ENCODE measurements at regions not wholly inside any gene's neighbourhood (a gene's known extent, or its start where the extent isn't known, plus 50 kb on each side); places are given as distances from the start of the nearest gene placed in this dataset.
"Not testable (repeated sequence)": the region's sequence is repeated elsewhere in the genome, so short reads cannot be mapped to it uniquely, and the experiment has no call there.

DNA sequence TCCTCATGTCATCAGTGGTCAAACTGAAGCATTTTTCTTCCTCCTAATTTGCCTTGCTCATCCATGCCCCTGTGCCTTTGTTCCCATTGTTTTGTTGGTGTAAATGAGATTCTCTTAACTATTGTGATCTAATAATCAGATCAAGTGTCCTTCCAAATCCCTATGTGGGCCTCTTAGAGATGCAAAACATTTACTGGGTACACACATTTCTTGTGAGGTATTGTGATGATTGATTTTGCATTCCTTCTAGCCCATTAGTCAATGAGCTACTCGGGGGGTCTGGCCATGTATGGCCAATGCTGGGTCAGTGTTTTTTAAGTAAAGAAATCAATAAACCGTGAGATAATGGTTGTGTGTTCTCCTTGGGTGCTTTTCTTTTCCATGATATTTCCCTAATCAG, 580.4 kb downstream of the VGLL3 start:
- intact Hi-C loops (cut with DNase I, micrococcal nuclease) = no loop called here
- no peaks in the 10 kb centered on the region for H3K4me1 ChIP-seq (ENCODE audit: insufficient read depth, low read length)
- no peak overlapping the region for H3K27ac ChIP-seq (ENCODE audit: low read depth in 1 of 2, low read length in 2 of 2)
- TF ChIP-seq, protein P1, sequence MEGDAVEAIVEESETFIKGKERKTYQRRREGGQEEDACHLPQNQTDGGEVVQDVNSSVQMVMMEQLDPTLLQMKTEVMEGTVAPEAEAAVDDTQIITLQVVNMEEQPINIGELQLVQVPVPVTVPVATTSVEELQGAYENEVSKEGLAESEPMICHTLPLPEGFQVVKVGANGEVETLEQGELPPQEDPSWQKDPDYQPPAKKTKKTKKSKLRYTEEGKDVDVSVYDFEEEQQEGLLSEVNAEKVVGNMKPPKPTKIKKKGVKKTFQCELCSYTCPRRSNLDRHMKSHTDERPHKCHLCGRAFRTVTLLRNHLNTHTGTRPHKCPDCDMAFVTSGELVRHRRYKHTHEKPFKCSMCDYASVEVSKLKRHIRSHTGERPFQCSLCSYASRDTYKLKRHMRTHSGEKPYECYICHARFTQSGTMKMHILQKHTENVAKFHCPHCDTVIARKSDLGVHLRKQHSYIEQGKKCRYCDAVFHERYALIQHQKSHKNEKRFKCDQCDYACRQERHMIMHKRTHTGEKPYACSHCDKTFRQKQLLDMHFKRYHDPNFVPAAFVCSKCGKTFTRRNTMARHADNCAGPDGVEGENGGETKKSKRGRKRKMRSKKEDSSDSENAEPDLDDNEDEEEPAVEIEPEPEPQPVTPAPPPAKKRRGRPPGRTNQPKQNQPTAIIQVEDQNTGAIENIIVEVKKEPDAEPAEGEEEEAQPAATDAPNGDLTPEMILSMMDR (IDR thresholded peaks at IDR 0.05) = no peak
- ChIA-PET POLR2A (no interaction called here), CTCF (no interaction called here)
- Mint-ChIP-seq H3K36me3 (ENCODE audit: low read depth) (no peaks in the 10 kb centered on the region), H3K4me1 (ENCODE audit: low read depth) (no peaks in the 10 kb centered on the region), H3K9me3 (peaks cover 11% of the 10 kb centered on the region), H3K4me3 (no peak overlapping the region), H3K27me3 (no peaks in the 10 kb centered on the region), H3K27ac (no peak overlapping the region)
- H3K9me3 ChIP-seq (ENCODE audit: control insufficient read depth in 1 of 2, insufficient read depth in 1 of 2, low read length in 2 of 2) = peaks cover 0 to 9% of the 10 kb centered on the region in 2 experiments
- DNase-seq (no peak), ATAC-seq (ENCODE audit: poor library complexity) (no peak)
- H3K4me3 ChIP-seq (ENCODE audit: low read length) = no peak overlapping the region
- H3K36me3 ChIP-seq (ENCODE audit: insufficient read depth, low read length) = no peaks in the 10 kb centered on the region
- no peaks in the 10 kb centered on the region for H3K27me3 ChIP-seq (ENCODE audit: control insufficient read depth in 1 of 2, insufficient read depth in 2 of 2, low read length in 2 of 2)

DNA sequence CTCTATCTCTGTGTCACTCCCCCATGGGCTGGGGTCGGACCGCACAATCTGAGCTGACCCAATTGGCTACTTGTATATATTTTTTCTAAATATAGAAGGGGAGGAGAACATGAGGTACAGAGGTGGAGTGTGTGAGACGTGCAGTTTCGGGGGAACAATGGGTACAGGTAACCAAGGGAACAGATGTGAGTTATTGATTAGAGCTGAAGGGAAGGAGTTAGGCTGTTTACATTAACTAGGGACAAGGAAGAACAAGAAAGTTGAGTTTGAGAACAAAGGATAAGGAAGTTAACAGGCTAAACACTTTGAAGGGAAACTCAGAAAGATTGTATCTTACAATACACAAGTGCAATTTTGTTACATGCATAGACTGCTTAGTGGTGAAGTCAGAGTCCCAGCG, 601.2 kb downstream of the VGLL3 start:
- DNase-seq; H3K4me1 Mint-ChIP-seq (ENCODE audit: low read depth); H3K9me3 Mint-ChIP-seq; H3K36me3 ChIP-seq (ENCODE audit: insufficient read depth, low read length); H3K27ac Mint-ChIP-seq; ATAC-seq (ENCODE audit: poor library complexity); intact Hi-C loops (cut with DNase I, micrococcal nuclease); POLR2A ChIA-PET; H3K27me3 Mint-ChIP-seq; CTCF ChIA-PET; H3K9me3 ChIP-seq (ENCODE audit: control insufficient read depth in 1 of 2, insufficient read depth in 1 of 2, low read length in 2 of 2); H3K27me3 ChIP-seq (ENCODE audit: control insufficient read depth in 1 of 2, insufficient read depth in 2 of 2, low read length in 2 of 2); H3K36me3 Mint-ChIP-seq (ENCODE audit: low read depth); H3K4me1 ChIP-seq (ENCODE audit: insufficient read depth, low read length); H3K4me3 ChIP-seq (ENCODE audit: low read length); H3K4me3 Mint-ChIP-seq; H3K27ac ChIP-seq (ENCODE audit: low read depth in 1 of 2, low read length in 2 of 2): not testable (repeated sequence)

DNA sequence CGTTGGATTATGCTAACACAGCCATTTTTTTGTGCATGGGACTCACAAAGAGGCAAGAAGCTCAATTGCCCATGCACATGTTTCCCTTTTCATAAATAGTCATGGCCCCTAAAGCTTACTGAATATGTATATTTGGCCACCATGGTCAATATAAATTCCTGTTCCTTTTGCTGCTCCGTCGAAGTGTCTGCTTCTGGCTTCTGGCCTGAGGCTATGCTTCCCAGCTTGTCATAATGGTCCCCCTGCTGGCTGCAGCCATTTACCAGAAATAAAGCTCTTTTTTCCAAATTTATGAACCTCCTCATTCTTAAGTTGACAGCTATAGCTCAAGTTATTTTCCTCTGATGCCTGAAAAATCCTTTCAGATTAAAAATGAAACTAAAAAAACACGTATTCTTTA, 602.1 kb downstream of the VGLL3 start:
- Mint-ChIP-seq H3K27me3 (no peaks in the 10 kb centered on the region), H3K4me3 (no peak overlapping the region), H3K4me1 (ENCODE audit: low read depth) (no peaks in the 10 kb centered on the region), H3K36me3 (ENCODE audit: low read depth) (no peaks in the 10 kb centered on the region), H3K27ac (no peak overlapping the region), H3K9me3 (peaks cover 5% of the 10 kb centered on the region)
- CTCF ChIA-PET = interaction anchor here (1.2 kb wide), 1 partner anchor 19 kb away, joined by 4 read pairs; no protein-coding TSS in a partner anchor
- Histone ChIP-seq H3K9me3 (ENCODE audit: control insufficient read depth in 1 of 2, insufficient read depth in 1 of 2, low read length in 2 of 2) (peaks cover 0 to 3% of the 10 kb centered on the region in 2 experiments), H3K36me3 (ENCODE audit: insufficient read depth, low read length) (no peaks in the 10 kb centered on the region), H3K4me1 (ENCODE audit: insufficient read depth, low read length) (no peaks in the 10 kb centered on the region), H3K27me3 (ENCODE audit: control insufficient read depth in 1 of 2, insufficient read depth in 2 of 2, low read length in 2 of 2) (no peaks in the 10 kb centered on the region), H3K4me3 (ENCODE audit: low read length) (no peak overlapping the region), H3K27ac (ENCODE audit: low read depth in 1 of 2, low read length in 2 of 2) (no peak overlapping the region)
- DNase-seq (no peak), ATAC-seq (ENCODE audit: poor library complexity) (no peak)
- POLR2A ChIA-PET = no interaction called here
- intact Hi-C loops (cut with DNase I, micrococcal nuclease) = no loop called here
- TF ChIP-seq, protein P1 (IDR thresholded peaks at IDR 0.05) = no peak

DNA sequence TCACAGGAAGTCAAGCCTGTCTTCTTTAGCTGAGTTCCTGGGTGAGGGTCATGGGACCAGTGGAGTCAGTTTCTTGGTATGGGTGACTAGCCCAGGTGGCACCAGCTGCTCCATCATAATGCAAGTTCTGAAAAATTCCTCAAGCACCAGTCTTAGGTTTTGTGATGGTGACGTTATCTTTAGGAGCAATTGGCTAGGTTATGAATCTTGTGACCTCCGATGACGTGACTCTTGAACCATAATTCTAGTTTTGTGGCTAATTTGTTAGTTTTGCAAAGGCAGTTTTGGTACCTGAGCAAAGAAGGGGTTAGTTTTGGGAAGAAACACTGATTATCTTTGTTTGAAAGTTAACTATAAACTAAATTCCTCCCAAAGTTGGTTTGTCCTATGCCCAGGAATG, 608.4 kb downstream of the VGLL3 start:
- no peak for DNase-seq
- no peaks in the 10 kb centered on the region for H3K27me3 ChIP-seq (ENCODE audit: control insufficient read depth in 1 of 2, insufficient read depth in 2 of 2, low read length in 2 of 2)
- ATAC-seq (ENCODE audit: poor library complexity) = no peak
- POLR2A ChIA-PET = no interaction called here
- Mint-ChIP-seq H3K27ac (no peak overlapping the region), H3K9me3 (peaks cover 12% of the 10 kb centered on the region), H3K4me3 (no peak overlapping the region), H3K27me3 (no peaks in the 10 kb centered on the region), H3K4me1 (ENCODE audit: low read depth) (no peaks in the 10 kb centered on the region), H3K36me3 (ENCODE audit: low read depth) (no peaks in the 10 kb centered on the region)
- H3K9me3 ChIP-seq (ENCODE audit: control insufficient read depth in 1 of 2, insufficient read depth in 1 of 2, low read length in 2 of 2) = peaks cover 0 to 4% of the 10 kb centered on the region in 2 experiments
- no peaks in the 10 kb centered on the region for H3K36me3 ChIP-seq (ENCODE audit: insufficient read depth, low read length)
- H3K4me3 ChIP-seq (ENCODE audit: low read length) = no peak overlapping the region
- intact Hi-C loops (cut with DNase I, micrococcal nuclease) = no loop called here
- no peaks in the 10 kb centered on the region for H3K4me1 ChIP-seq (ENCODE audit: insufficient read depth, low read length)
- H3K27ac ChIP-seq (ENCODE audit: low read depth in 1 of 2, low read length in 2 of 2) = no peak overlapping the region
- TF ChIP-seq, protein P1 (IDR thresholded peaks at IDR 0.05) = no peak
- CTCF ChIA-PET = no interaction called here

Measured in CD4-positive, alpha-beta T cell (primary cell).